OCI-LY3 (cell line): ENCODE measurements at regions not wholly inside any gene's neighbourhood (a gene's known extent, or its start where the extent isn't known, plus 50 kb on each side); places are given as distances from the start of the nearest gene placed in this dataset.

Experiments
- H2AFZ ChIP-seq: fragments of 200-600, 300-600 bp; shearing (Covaris generic); 2 replicates; pipeline ENCODE4 v1.6.0; 2014; ENCODE audit warnings: antibody characterized with exemption, low read depth, low read length
- H3K27ac ChIP-seq: fragments of 200-600, 300-600 bp; sonication (generic); 2 replicates; pipeline ENCODE4 v1.5.1; 2014; ENCODE audit warnings: mild to moderate bottlenecking, low read length, moderate library complexity, mixed read lengths
- H3K27me3 ChIP-seq: fragments of 200-600, 300-600 bp; sonication (generic); 2 replicates; pipeline ENCODE4 v1.6.1; 2014; ENCODE audit warnings: low read depth, low read length, mixed read lengths
- H3K36me3 ChIP-seq: fragments of 200-600, 300-600 bp; sonication (generic); replicated peaks from 2 replicates; pipeline ENCODE3; 2014; ENCODE audit warnings: low read depth, low read length, mixed read lengths
- H3K4me1 ChIP-seq: fragments of 300-600, 200-600 bp; sonication (generic); 2 replicates; pipeline ENCODE4 v1.6.1; 2014; ENCODE audit warnings: low read length, mixed read lengths
- H3K4me2 ChIP-seq: fragments of 200-600, 300-600 bp; sonication (generic); 2 replicates; pipeline ENCODE4 v1.6.1; 2014; ENCODE audit warnings: low read length, mixed read lengths
- H3K4me3 ChIP-seq: fragments of 300-600, 200-600 bp; sonication (generic); 2 replicates; pipeline ENCODE4 v1.5.1; 2014; ENCODE audit warnings: antibody characterized with exemption, mild to moderate bottlenecking, low read length, moderate library complexity
- H3K79me2 ChIP-seq: fragments of 300-600, 200-600 bp; shearing (Covaris generic); 2 replicates; pipeline ENCODE4 v1.6.1; 2014; ENCODE audit warnings: mild to moderate bottlenecking, low read length, mixed read lengths
- H3K9ac ChIP-seq: fragments of 300-600, 200-600 bp; shearing (Covaris generic); 2 replicates; pipeline ENCODE4 v1.6.0; 2014; ENCODE audit warnings: mild to moderate bottlenecking, low read length, moderate library complexity
- H3K9me3 ChIP-seq: fragments of 200-600, 300-600 bp; shearing (Covaris generic); 2 replicates; pipeline ENCODE4 v1.6.1; 2014; ENCODE audit warnings: low read length, mixed read lengths; ENCODE audit not compliant: insufficient read depth
- H4K20me1 ChIP-seq: fragments of 200-600, 300-600 bp; sonication (generic); 2 replicates; pipeline ENCODE4 v1.6.1; 2016; ENCODE audit warnings: low read length, mixed read lengths; ENCODE audit not compliant: insufficient read depth
- EZH2phosphoT487 ChIP-seq: fragments of 200-600 bp; shearing (Covaris generic); IDR thresholded peaks from 2 replicates; pipeline ENCODE4 v1.6.1; 2018; ENCODE audit warnings: antibody characterized with exemption, mixed run types, low read depth
- TF ChIP-seq, protein P1 (sequence below): fragments of 200-600, 300-600 bp; sonication (generic); IDR thresholded peaks from 2 replicates; pipeline ENCODE4 v1.5.1; 2014; ENCODE audit warnings: antibody characterized with exemption, low read length, low read depth

DNA sequence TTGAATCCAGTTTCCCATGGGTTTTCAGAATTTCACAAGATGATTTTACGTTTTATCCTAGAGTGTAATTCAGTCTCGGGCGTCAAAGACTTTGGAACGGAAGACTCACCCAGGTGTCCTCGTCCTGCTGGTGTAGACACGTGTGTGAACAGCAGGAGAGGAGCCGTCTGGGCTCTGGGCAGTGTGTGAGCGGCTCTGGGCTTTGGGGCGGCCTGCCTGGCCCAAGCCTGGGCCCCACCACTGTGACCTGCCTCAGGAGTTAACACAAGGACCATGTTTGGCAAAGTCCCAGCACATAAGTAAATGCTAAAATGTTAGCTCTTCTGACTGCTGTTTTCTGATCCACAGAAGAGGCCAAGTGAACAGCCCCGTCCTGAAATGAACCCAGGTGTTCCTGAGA lies 1093.3 kb downstream of the BRD1 start:
- TF ChIP-seq EZH2phosphoT487, result no peak
- TF ChIP-seq, protein P1, sequence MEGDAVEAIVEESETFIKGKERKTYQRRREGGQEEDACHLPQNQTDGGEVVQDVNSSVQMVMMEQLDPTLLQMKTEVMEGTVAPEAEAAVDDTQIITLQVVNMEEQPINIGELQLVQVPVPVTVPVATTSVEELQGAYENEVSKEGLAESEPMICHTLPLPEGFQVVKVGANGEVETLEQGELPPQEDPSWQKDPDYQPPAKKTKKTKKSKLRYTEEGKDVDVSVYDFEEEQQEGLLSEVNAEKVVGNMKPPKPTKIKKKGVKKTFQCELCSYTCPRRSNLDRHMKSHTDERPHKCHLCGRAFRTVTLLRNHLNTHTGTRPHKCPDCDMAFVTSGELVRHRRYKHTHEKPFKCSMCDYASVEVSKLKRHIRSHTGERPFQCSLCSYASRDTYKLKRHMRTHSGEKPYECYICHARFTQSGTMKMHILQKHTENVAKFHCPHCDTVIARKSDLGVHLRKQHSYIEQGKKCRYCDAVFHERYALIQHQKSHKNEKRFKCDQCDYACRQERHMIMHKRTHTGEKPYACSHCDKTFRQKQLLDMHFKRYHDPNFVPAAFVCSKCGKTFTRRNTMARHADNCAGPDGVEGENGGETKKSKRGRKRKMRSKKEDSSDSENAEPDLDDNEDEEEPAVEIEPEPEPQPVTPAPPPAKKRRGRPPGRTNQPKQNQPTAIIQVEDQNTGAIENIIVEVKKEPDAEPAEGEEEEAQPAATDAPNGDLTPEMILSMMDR, result no peak
- H3K9me3 ChIP-seq, result no peaks in the 10 kb centered on the region
- no peaks in the 10 kb centered on the region for H3K36me3 ChIP-seq
- H3K4me1 ChIP-seq, result no peaks in the 10 kb centered on the region
- H3K4me2 ChIP-seq, result no peak overlapping the region
- H3K4me3 ChIP-seq, result no peak overlapping the region
- H3K9ac ChIP-seq, result no peak overlapping the region
- no peaks in the 10 kb centered on the region for H3K27me3 ChIP-seq
- no peak overlapping the region for H3K27ac ChIP-seq
- no peaks in the 10 kb centered on the region for H4K20me1 ChIP-seq
- H3K79me2 ChIP-seq, result no peaks in the 10 kb centered on the region
- no peak overlapping the region for H2AFZ ChIP-seq

DNA sequence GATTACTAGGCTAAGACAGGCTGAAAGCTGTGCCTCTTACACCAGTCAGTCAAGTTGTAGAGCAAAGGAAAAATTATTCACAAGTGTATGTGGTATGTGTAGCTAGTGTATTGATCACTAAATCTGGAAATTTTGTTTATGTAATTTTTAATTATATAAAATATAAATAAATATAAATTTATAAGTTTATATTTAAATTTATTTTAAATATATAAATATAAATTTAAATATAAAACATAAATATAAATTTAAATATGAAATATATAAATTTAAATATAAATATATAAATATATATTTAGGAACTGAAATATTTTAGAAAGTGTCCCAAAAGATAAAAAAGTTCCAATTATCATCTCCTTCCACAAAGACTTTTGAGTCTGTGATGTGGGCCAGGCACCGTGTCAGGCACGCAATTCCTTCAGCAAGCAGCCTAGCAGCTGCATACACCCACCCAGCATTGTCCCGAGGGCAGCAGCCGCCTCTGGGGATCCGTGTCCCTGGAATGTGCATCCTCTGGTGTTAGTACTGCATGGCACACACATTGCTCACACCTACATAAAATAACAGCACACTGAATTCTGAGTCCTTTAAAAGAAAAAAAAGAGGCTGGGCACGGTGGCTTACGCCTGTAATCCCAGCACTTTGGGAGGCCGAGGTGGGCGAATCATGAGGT lies 1098.0 kb downstream of the BRD1 start:
- no peaks in the 10 kb centered on the region for H3K4me1 ChIP-seq
- no peaks in the 10 kb centered on the region for H3K79me2 ChIP-seq
- H3K9ac ChIP-seq, result no peak overlapping the region
- TF ChIP-seq, protein P1, result no peak
- TF ChIP-seq EZH2phosphoT487, result no peak
- no peak overlapping the region for H3K27ac ChIP-seq
- H3K27me3 ChIP-seq, result no peaks in the 10 kb centered on the region
- H3K4me2 ChIP-seq, result no peak overlapping the region
- no peak overlapping the region for H2AFZ ChIP-seq
- H3K4me3 ChIP-seq, result no peak overlapping the region
- no peaks in the 10 kb centered on the region for H3K36me3 ChIP-seq
- no peaks in the 10 kb centered on the region for H4K20me1 ChIP-seq
- no peaks in the 10 kb centered on the region for H3K9me3 ChIP-seq

DNA sequence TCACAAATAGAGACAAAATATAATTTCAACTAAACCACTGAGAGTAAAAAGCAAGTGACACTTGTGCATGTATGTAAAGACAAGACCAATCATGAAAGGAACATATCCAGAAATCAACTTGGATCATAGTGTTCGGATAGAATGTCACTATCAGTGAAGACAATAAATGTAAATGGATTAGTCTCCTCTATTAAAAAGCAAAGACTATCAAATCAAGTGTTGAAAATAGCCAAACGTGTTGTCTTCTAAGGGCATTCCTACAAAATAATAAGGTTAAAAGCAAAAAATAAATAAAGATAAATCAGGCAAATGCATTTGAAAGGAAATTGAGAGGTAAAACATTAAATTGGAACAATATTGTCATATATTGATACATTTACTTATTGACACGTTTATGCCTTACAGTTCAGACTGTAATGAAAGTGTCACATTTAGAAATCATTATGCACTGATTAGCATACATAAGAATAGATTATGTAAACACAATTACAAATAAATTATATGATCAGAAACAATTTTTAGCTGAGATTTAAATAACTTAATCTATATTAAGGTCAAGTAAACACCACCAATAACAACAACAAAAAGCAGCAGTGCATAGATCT lies 1100.1 kb downstream of the BRD1 start:
- H3K9me3 ChIP-seq, result no peaks in the 10 kb centered on the region
- no peaks in the 10 kb centered on the region for H3K27me3 ChIP-seq
- H3K4me3 ChIP-seq, result no peak overlapping the region

GRCh38 chr22:48724899-48725298 lies 1102.8 kb downstream of the BRD1 start:
- H3K4me2 ChIP-seq, result no peak overlapping the region
- no peaks in the 10 kb centered on the region for H3K9me3 ChIP-seq
- no peaks in the 10 kb centered on the region for H3K4me1 ChIP-seq
- no peaks in the 10 kb centered on the region for H3K36me3 ChIP-seq
- H2AFZ ChIP-seq, result no peak overlapping the region
- no peaks in the 10 kb centered on the region for H3K79me2 ChIP-seq
- TF ChIP-seq, protein P1, result no peak
- no peak overlapping the region for H3K27ac ChIP-seq
- H3K27me3 ChIP-seq, result no peaks in the 10 kb centered on the region
- no peak overlapping the region for H3K4me3 ChIP-seq
- no peaks in the 10 kb centered on the region for H4K20me1 ChIP-seq
- H3K9ac ChIP-seq, result no peak overlapping the region

More for the DNA sequence above, 1100.1 kb downstream of the BRD1 start:
- H4K20me1 ChIP-seq, result no peaks in the 10 kb centered on the region
- no peaks in the 10 kb centered on the region for H3K36me3 ChIP-seq
- no peaks in the 10 kb centered on the region for H3K4me1 ChIP-seq
- no peak overlapping the region for H3K27ac ChIP-seq
- H3K4me2 ChIP-seq, result no peak overlapping the region
- no peak overlapping the region for H2AFZ ChIP-seq
- TF ChIP-seq EZH2phosphoT487, result no peak
- TF ChIP-seq, protein P1, result no peak
- H3K9ac ChIP-seq, result no peak overlapping the region
- no peaks in the 10 kb centered on the region for H3K79me2 ChIP-seq
